ENCODE measurements at regions not wholly inside any gene's neighbourhood (a gene's known extent, or its start where the extent isn't known, plus 50 kb on each side); places are given as distances from the start of the nearest gene placed in this dataset.

- TF ChIP-seq, protein P1, sequence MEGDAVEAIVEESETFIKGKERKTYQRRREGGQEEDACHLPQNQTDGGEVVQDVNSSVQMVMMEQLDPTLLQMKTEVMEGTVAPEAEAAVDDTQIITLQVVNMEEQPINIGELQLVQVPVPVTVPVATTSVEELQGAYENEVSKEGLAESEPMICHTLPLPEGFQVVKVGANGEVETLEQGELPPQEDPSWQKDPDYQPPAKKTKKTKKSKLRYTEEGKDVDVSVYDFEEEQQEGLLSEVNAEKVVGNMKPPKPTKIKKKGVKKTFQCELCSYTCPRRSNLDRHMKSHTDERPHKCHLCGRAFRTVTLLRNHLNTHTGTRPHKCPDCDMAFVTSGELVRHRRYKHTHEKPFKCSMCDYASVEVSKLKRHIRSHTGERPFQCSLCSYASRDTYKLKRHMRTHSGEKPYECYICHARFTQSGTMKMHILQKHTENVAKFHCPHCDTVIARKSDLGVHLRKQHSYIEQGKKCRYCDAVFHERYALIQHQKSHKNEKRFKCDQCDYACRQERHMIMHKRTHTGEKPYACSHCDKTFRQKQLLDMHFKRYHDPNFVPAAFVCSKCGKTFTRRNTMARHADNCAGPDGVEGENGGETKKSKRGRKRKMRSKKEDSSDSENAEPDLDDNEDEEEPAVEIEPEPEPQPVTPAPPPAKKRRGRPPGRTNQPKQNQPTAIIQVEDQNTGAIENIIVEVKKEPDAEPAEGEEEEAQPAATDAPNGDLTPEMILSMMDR (IDR thresholded peaks at IDR 0.05) = no peak
- TF ChIP-seq POLR2AphosphoS5 (IDR thresholded peaks at IDR 0.05; ENCODE audit: insufficient read depth in 1 of 2, low read depth in 1 of 2) = no peak
- intact Hi-C loops (cut with DNase I) = no loop called here
These were observed 186.1 kb downstream of the SHANK2 start for GRCh38 chr11:71066311-71066710.

GRCh38 chr11:71065841-71066240 is 186.5 kb downstream of the SHANK2 start:
- H3K9me3 ChIP-seq = no peaks in the 10 kb centered on the region
- H3K27me3 ChIP-seq = no peaks in the 10 kb centered on the region
- intact Hi-C loops (cut with DNase I) = no loop called here
- TF ChIP-seq, protein P1 (IDR thresholded peaks at IDR 0.05) = no peak
- TF ChIP-seq POLR2A (IDR thresholded peaks at IDR 0.05) (no peak), POLR2AphosphoS5 (IDR thresholded peaks at IDR 0.05; ENCODE audit: insufficient read depth in 1 of 2, low read depth in 1 of 2) (no peak)
- no peak overlapping the region for H3K27ac ChIP-seq
- no peaks in the 10 kb centered on the region for H3K4me1 ChIP-seq
- H3K36me3 ChIP-seq = no peaks in the 10 kb centered on the region
- H3K4me3 ChIP-seq = no peak overlapping the region
- DNase-seq (ENCODE audit: extremely low spot score in 2 of 2) = no peak

More at GRCh38 chr11:71066311-71066710, 186.1 kb downstream of the SHANK2 start:
- Histone ChIP-seq H3K9me3 (no peaks in the 10 kb centered on the region), H3K4me1 (no peaks in the 10 kb centered on the region), H3K27ac (no peak overlapping the region), H3K4me3 (no peak overlapping the region), H3K36me3 (no peaks in the 10 kb centered on the region), H3K27me3 (no peaks in the 10 kb centered on the region)
- no peak for DNase-seq (ENCODE audit: extremely low spot score in 2 of 2)

- intact Hi-C loops (cut with DNase I) = no loop called here
- DNase-seq (ENCODE audit: extremely low spot score in 2 of 2) = no peak
- Histone ChIP-seq H3K27ac (no peak overlapping the region), H3K27me3 (no peaks in the 10 kb centered on the region), H3K36me3 (no peaks in the 10 kb centered on the region), H3K9me3 (no peaks in the 10 kb centered on the region), H3K4me3 (no peak overlapping the region), H3K4me1 (no peaks in the 10 kb centered on the region)
- no peak for TF ChIP-seq POLR2AphosphoS5 (IDR thresholded peaks at IDR 0.05; ENCODE audit: insufficient read depth in 1 of 2, low read depth in 1 of 2)
- TF ChIP-seq POLR2A (IDR thresholded peaks at IDR 0.05) = no peak
- TF ChIP-seq, protein P1 (IDR thresholded peaks at IDR 0.05) = no peak
These were observed 187.5 kb downstream of the SHANK2 start for GRCh38 chr11:71064702-71065515.

GRCh38 chr11:71064183-71064582 is 188.2 kb downstream of the SHANK2 start:
- no peak for DNase-seq (ENCODE audit: extremely low spot score in 2 of 2)
- no peaks in the 10 kb centered on the region for H3K36me3 ChIP-seq
- no peaks in the 10 kb centered on the region for H3K9me3 ChIP-seq
- intact Hi-C loops (cut with DNase I) = no loop called here
- TF ChIP-seq POLR2AphosphoS5 (IDR thresholded peaks at IDR 0.05; ENCODE audit: insufficient read depth in 1 of 2, low read depth in 1 of 2) = no peak
- TF ChIP-seq, protein P1 (IDR thresholded peaks at IDR 0.05) = no peak
- no peak for TF ChIP-seq POLR2A (IDR thresholded peaks at IDR 0.05)
- no peaks in the 10 kb centered on the region for H3K27me3 ChIP-seq
- H3K4me1 ChIP-seq = no peaks in the 10 kb centered on the region
- no peak overlapping the region for H3K4me3 ChIP-seq
- no peak overlapping the region for H3K27ac ChIP-seq

DNA sequence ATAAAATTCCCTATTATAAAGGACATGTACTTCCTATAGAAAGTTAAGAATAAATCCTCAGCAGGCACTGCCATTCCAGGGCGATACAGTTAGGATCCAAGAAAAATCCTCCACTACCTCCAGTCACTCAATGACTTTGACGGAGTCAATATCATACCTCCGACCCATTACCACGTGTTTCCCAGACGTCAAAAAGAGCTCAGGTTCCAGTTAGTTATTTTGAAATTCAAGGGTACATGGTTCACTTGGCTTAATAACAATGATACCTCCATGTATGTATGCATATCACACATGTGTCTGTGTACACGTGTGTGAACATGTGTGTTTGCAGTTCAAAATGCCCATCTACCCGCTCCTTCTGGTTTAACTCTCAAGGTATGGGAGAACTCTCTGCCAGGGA is 189.2 kb downstream of the SHANK2 start:
- no peak overlapping the region for H3K27ac ChIP-seq
- intact Hi-C loops (cut with DNase I) = no loop called here
- H3K4me1 ChIP-seq = no peaks in the 10 kb centered on the region
- H3K36me3 ChIP-seq = no peaks in the 10 kb centered on the region
- no peaks in the 10 kb centered on the region for H3K27me3 ChIP-seq
- no peak overlapping the region for H3K4me3 ChIP-seq
- TF ChIP-seq POLR2A (IDR thresholded peaks at IDR 0.05) = no peak
- TF ChIP-seq POLR2AphosphoS5 (IDR thresholded peaks at IDR 0.05; ENCODE audit: insufficient read depth in 1 of 2, low read depth in 1 of 2) = no peak
- TF ChIP-seq, protein P1 (IDR thresholded peaks at IDR 0.05) = no peak
- no peaks in the 10 kb centered on the region for H3K9me3 ChIP-seq
- no peak for DNase-seq (ENCODE audit: extremely low spot score in 2 of 2)
